ENCODE measurements at regions not wholly inside any gene's neighbourhood (a gene's known extent, or its start where the extent isn't known, plus 50 kb on each side); places are given as distances from the start of the nearest gene placed in this dataset.

DNA sequence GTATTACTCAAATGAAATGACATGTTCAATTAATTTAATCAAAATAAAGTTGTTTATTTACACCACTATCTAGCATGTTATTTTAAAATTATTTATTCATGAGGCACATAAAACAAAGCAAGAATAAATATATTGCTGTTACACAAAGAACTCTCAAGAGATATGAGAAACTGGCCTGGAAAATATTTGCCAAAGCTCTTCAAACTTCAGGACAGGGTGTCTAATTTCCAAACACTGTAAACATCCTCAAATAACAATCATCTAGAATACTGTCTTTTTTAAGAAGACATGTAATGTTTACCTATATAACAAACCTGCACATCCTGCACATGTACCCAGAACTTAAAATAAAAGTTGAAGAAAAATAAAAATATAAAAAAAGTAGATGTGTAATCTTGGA is 876.6 kb downstream of the TUSC7 start:
- TF ChIP-seq NFIC (IDR thresholded peaks at IDR 0.05; ENCODE audit: borderline replicate concordance) (no peak), EP300 (IDR thresholded peaks at IDR 0.05; ENCODE audit: borderline replicate concordance in 1 of 2, low read depth in 1 of 2, low read length in 1 of 2) (no peak), TEAD4 (IDR thresholded peaks at IDR 0.05; ENCODE audit: borderline replicate concordance, insufficient read depth) (no peak), CHD2 (IDR thresholded peaks at IDR 0.05; ENCODE audit: low read length, partially characterized antibody) (no peak), JUND (IDR thresholded peaks at IDR 0.05) (no peak), TAF1 (IDR thresholded peaks at IDR 0.05; ENCODE audit: borderline replicate concordance, low read depth, low read length) (no peak), POLR2AphosphoS5 (IDR thresholded peaks at IDR 0.05; ENCODE audit: low read depth, low read length) (no peak)
- TF ChIP-seq, protein P1, sequence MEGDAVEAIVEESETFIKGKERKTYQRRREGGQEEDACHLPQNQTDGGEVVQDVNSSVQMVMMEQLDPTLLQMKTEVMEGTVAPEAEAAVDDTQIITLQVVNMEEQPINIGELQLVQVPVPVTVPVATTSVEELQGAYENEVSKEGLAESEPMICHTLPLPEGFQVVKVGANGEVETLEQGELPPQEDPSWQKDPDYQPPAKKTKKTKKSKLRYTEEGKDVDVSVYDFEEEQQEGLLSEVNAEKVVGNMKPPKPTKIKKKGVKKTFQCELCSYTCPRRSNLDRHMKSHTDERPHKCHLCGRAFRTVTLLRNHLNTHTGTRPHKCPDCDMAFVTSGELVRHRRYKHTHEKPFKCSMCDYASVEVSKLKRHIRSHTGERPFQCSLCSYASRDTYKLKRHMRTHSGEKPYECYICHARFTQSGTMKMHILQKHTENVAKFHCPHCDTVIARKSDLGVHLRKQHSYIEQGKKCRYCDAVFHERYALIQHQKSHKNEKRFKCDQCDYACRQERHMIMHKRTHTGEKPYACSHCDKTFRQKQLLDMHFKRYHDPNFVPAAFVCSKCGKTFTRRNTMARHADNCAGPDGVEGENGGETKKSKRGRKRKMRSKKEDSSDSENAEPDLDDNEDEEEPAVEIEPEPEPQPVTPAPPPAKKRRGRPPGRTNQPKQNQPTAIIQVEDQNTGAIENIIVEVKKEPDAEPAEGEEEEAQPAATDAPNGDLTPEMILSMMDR (IDR thresholded peaks at IDR 0.05): no peak
- TF ChIP-seq, protein P2, sequence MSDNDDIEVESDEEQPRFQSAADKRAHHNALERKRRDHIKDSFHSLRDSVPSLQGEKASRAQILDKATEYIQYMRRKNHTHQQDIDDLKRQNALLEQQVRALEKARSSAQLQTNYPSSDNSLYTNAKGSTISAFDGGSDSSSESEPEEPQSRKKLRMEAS (IDR thresholded peaks at IDR 0.05; ENCODE audit: low read depth): no peak
- TF ChIP-seq, protein P3, sequence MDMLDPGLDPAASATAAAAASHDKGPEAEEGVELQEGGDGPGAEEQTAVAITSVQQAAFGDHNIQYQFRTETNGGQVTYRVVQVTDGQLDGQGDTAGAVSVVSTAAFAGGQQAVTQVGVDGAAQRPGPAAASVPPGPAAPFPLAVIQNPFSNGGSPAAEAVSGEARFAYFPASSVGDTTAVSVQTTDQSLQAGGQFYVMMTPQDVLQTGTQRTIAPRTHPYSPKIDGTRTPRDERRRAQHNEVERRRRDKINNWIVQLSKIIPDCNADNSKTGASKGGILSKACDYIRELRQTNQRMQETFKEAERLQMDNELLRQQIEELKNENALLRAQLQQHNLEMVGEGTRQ (IDR thresholded peaks at IDR 0.05; ENCODE audit: borderline replicate concordance, low read depth, low read length): no peak
